BJ (cell line): ENCODE measurements at regions not wholly inside any gene's neighbourhood (a gene's known extent, or its start where the extent isn't known, plus 50 kb on each side); places are given as distances from the start of the nearest gene placed in this dataset.

Experiments
- CTCF ChIA-PET: fragments of 350-600 bp; formaldehyde crosslinking; extraction: SDS; loops from one replicate; lab custom pipeline; 2021; ENCODE audit warnings: antibody characterized with exemption, inconsistent platforms; lab: Yijun Ruan, JAX
- POLR2A ChIA-PET: fragments of 300-600 bp; sonication (Branson Sonifier 250); formaldehyde crosslinking; extraction: SDS; loops from one replicate; lab custom pipeline; 2021; ENCODE audit warnings: antibody characterized with exemption; lab: Charles Lee
- DNase-seq: peaks from one replicate; pipeline ENCODE4 v3.0.0-alpha.2; 2011; ENCODE audit warnings: low read depth
- H3K27me3 ChIP-seq: 2 replicates; pipeline ENCODE4 v1.6.0; 2011; ENCODE audit warnings: low read length; ENCODE audit not compliant: control insufficient read depth, insufficient read depth
- H3K36me3 ChIP-seq: 2 replicates; pipeline ENCODE4 v1.5.1; 2011; ENCODE audit warnings: low read length; ENCODE audit not compliant: control insufficient read depth, insufficient read depth
- H3K4me3 ChIP-seq: 2 replicates; pipeline ENCODE4 v1.5.1; 2011; ENCODE audit warnings: low read depth, mild to moderate bottlenecking, control low read depth, low read length
- TF ChIP-seq, protein P1 (sequence below): IDR thresholded peaks from 2 replicates; pipeline ENCODE4 v1.5.1; 2011; ENCODE audit warnings: low read depth, mild to moderate bottlenecking, control low read depth, inconsistent platforms, low read length, moderate library complexity; ENCODE audit not compliant: insufficient read depth

DNA sequence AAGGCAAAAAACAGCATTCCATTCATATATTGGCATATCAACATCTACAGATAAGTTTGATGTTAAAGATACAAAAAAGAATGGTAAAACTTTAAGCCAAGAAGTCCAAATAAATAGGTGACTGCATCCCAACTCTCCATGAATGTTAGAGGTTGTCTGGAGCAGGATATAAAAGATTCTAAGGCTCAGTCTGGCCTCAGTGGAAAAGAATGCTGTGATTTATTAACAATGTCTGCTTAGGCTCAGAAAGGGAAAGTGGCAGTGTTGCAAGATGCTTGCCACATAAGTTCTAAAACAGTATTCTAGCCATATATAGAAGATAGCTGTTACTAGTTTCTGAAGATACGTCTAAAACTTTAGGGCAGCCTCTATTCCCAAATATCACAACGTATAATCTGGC lies 179.8 kb upstream of the NBEA start:
- H3K27me3 ChIP-seq, result no peaks in the 10 kb centered on the region
- CTCF ChIA-PET, result no interaction called here
- TF ChIP-seq, protein P1, sequence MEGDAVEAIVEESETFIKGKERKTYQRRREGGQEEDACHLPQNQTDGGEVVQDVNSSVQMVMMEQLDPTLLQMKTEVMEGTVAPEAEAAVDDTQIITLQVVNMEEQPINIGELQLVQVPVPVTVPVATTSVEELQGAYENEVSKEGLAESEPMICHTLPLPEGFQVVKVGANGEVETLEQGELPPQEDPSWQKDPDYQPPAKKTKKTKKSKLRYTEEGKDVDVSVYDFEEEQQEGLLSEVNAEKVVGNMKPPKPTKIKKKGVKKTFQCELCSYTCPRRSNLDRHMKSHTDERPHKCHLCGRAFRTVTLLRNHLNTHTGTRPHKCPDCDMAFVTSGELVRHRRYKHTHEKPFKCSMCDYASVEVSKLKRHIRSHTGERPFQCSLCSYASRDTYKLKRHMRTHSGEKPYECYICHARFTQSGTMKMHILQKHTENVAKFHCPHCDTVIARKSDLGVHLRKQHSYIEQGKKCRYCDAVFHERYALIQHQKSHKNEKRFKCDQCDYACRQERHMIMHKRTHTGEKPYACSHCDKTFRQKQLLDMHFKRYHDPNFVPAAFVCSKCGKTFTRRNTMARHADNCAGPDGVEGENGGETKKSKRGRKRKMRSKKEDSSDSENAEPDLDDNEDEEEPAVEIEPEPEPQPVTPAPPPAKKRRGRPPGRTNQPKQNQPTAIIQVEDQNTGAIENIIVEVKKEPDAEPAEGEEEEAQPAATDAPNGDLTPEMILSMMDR, result no peak
- H3K36me3 ChIP-seq, result no peaks in the 10 kb centered on the region
- H3K4me3 ChIP-seq, result no peak overlapping the region
- DNase-seq, result no peak
- POLR2A ChIA-PET, result interaction anchor here (0.6 kb wide), 1 partner anchor 737 kb away, joined by 3 read pairs; no protein-coding TSS in a partner anchor

DNA sequence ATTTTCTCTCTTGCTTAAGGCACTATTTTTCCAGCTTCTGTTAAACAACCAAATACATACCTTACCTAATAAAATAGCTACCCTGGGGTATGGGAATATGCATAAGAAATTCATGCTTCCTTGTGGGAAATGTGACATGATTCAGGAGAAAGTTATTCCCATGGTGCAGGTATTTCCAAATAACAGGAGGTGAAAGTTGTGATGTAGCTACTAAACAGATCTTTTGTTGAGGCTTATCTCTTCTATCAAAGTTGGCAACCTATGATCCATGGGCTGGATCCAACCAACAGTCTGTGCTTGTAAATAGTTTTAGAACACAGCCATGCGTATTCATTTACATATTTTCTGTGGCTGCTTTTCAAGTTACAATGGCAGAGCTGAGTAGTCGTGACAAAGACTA lies 177.8 kb upstream of the NBEA start:
- POLR2A ChIA-PET, result interaction anchor here (0.6 kb wide), 1 partner anchor 415 kb away, joined by 3 read pairs; no protein-coding TSS in a partner anchor
- CTCF ChIA-PET, result no interaction called here
- DNase-seq, result no peak
- TF ChIP-seq, protein P1, result no peak
- Histone ChIP-seq H3K4me3 (no peak overlapping the region), H3K27me3 (no peaks in the 10 kb centered on the region), H3K36me3 (no peaks in the 10 kb centered on the region)

DNA sequence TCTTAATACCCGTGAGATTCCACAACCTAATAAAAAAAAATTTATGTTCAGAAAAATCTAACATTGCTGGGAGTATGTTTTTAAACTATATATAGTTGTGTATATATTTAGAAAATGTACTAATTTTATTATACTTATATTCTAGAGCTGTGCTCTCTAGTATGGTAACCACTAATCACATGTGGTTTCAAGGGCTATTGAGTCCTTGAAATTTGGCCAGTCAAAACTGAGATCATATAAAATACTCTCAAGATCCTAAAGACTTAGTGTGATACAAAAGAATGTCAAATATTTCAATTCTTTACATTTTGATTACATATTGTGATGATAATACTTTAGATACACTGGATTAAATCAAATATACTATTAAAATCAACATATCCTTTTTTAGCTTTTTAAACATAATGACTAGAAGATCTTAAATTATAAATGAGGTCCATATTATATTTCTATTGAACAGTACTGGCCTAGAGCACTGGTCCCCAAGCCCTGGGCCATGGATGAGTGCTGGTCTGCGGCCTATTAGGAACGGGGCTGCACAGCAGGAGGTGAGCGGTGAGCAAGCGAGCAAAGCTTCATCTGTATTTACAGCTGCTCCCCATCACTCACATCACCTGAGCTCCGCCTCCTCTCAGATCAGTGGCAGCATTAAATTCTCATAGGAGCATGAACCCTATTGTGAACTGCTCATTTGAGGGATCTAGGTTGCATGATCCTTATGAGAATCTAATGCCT lies 176.5 kb upstream of the NBEA start:
- H3K4me3 ChIP-seq, result no peak overlapping the region
- no peaks in the 10 kb centered on the region for H3K27me3 ChIP-seq
- CTCF ChIA-PET, result no interaction called here
- no peaks in the 10 kb centered on the region for H3K36me3 ChIP-seq
- POLR2A ChIA-PET, result no interaction called here
- DNase-seq, result no peak
- TF ChIP-seq, protein P1, result no peak

DNA sequence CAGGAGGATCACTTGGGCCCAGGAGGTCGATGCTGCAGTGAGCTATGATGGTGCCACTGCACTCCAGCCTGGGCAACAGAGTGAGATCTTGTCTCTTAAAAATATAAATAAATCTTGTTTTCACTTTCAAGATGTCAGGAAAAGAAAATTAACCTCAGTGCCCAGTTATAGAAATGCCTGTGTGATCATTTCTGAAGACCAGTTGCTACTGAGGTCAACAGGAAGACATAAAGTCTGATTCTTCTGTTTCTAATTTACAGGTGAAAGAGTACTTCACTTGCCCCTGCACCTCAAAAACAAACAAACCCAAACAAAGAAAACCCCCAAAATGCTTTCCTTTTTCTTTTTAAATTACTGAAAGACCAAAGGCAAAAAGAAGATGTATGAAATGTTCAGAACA lies 174.3 kb upstream of the NBEA start:
- no peak for DNase-seq
- TF ChIP-seq, protein P1, result no peak
- ChIA-PET POLR2A (no interaction called here), CTCF (no interaction called here)
- H3K4me3 ChIP-seq, result no peak overlapping the region
- no peaks in the 10 kb centered on the region for H3K27me3 ChIP-seq
- H3K36me3 ChIP-seq, result no peaks in the 10 kb centered on the region

DNA sequence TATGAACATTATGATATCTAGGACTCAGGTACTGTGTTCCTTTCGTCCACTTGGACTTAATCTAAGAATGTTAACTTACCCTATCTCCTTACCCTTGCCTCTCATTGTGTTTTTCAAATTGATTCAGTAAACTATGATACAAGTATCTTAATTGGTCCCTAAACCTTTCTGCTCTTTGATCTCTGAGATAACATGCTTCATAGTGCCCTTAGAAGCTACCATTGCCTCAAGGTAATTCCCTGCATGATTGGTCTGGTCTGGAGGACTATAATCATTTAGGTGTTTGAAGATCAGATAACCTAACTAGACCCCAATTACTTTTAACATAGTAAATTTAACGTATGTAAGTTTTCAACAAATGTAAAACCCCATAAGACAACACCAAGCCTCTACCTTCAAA lies 169.9 kb upstream of the NBEA start:
- TF ChIP-seq, protein P1, result no peak
- H3K4me3 ChIP-seq, result no peak overlapping the region
- no peaks in the 10 kb centered on the region for H3K27me3 ChIP-seq
- no peak for DNase-seq
- CTCF ChIA-PET, result interaction anchor here (0.8 kb wide), 1 partner anchor 18 kb away, joined by 3 read pairs; no protein-coding TSS in a partner anchor
- no peaks in the 10 kb centered on the region for H3K36me3 ChIP-seq
- POLR2A ChIA-PET, result no interaction called here
